DOHH2 (cell line): ENCODE measurements at regions not wholly inside any gene's neighbourhood (a gene's known extent, or its start where the extent isn't known, plus 50 kb on each side); places are given as distances from the start of the nearest gene placed in this dataset.

ENCODE experiments used
- H3F3A ChIP-seq: fragments of 200-600 bp; sonication (generic), shearing (Covaris generic); 2 replicates; pipeline ENCODE4 v1.6.0; 2016; ENCODE audit warnings: antibody characterized with exemption, mild to moderate bottlenecking; ENCODE audit not compliant: control insufficient read depth, insufficient read depth
- H3K27ac ChIP-seq: fragments of 200-600 bp; sonication (generic); 2 replicates; pipeline ENCODE4 v1.5.1; 2014; ENCODE audit warnings: low read depth, mild to moderate bottlenecking, low read length, moderate library complexity
- H3K27me3 ChIP-seq: fragments of 200-600 bp; sonication (generic); 2 replicates; pipeline ENCODE4 v1.6.1; 2014; ENCODE audit warnings: mild to moderate bottlenecking, low read length, mixed read lengths; ENCODE audit not compliant: control insufficient read depth
- H3K36me3 ChIP-seq: fragments of 200-600 bp; sonication (generic); 2 replicates; pipeline ENCODE4 v1.6.1; 2014; ENCODE audit warnings: mild to moderate bottlenecking, low read length, moderate library complexity, mixed read lengths; ENCODE audit not compliant: control insufficient read depth
- H3K4me1 ChIP-seq: fragments of 200-600 bp; sonication (generic); 2 replicates; pipeline ENCODE4 v1.6.1; 2014; ENCODE audit warnings: mild to moderate bottlenecking, low read length, mixed read lengths; ENCODE audit not compliant: control insufficient read depth
- H3K4me2 ChIP-seq: fragments of 200-600 bp; sonication (generic); 2 replicates; pipeline ENCODE4 v1.6.0; 2014; ENCODE audit warnings: mild to moderate bottlenecking, low read length, moderate library complexity
- H3K4me3 ChIP-seq: fragments of 200-600 bp; sonication (generic); 2 replicates; pipeline ENCODE4 v1.5.1; 2014; ENCODE audit warnings: mild to moderate bottlenecking, low read length, mixed read lengths
- H3K79me2 ChIP-seq: fragments of 200-600 bp; sonication (generic); 2 replicates; pipeline ENCODE4 v1.6.1; 2014; ENCODE audit warnings: mild to moderate bottlenecking, low read length, mixed read lengths; ENCODE audit not compliant: control insufficient read depth
- H3K9me2 ChIP-seq: fragments of 200-600 bp; sonication (generic); replicated peaks from 2 replicates; pipeline ENCODE4 v1.6.1; 2014; ENCODE audit warnings: mild to moderate bottlenecking, low read length, mixed read lengths; ENCODE audit not compliant: control insufficient read depth
- H3K9me3 ChIP-seq: fragments of 200-600 bp; sonication (generic); 2 replicates; pipeline ENCODE4 v1.6.1; 2014; ENCODE audit warnings: antibody characterized with exemption, low read length, mixed read lengths; ENCODE audit not compliant: control insufficient read depth, insufficient read depth
- H4K20me1 ChIP-seq: fragments of 200-600 bp; sonication (generic); 2 replicates; pipeline ENCODE4 v1.6.0; 2014; ENCODE audit warnings: low read depth, mild to moderate bottlenecking, antibody characterized with exemption, low read length, moderate library complexity; ENCODE audit not compliant: control insufficient read depth, insufficient read depth
- EZH2phosphoT487 ChIP-seq: fragments of 200-600 bp; sonication (generic); IDR thresholded peaks from 2 replicates; pipeline ENCODE4 v1.6.1; 2017; ENCODE audit warnings: borderline replicate concordance, mild to moderate bottlenecking, antibody characterized with exemption, low read length, moderate library complexity, mixed read lengths
- TF ChIP-seq, protein P1 (sequence below): fragments of 200-600 bp; sonication (generic); IDR thresholded peaks from one replicate; pipeline ENCODE4 v1.5.1; 2014; ENCODE audit warnings: antibody characterized with exemption, mild to moderate bottlenecking, low read depth, low read length; ENCODE audit not compliant: poor library complexity, severe bottlenecking

DNA sequence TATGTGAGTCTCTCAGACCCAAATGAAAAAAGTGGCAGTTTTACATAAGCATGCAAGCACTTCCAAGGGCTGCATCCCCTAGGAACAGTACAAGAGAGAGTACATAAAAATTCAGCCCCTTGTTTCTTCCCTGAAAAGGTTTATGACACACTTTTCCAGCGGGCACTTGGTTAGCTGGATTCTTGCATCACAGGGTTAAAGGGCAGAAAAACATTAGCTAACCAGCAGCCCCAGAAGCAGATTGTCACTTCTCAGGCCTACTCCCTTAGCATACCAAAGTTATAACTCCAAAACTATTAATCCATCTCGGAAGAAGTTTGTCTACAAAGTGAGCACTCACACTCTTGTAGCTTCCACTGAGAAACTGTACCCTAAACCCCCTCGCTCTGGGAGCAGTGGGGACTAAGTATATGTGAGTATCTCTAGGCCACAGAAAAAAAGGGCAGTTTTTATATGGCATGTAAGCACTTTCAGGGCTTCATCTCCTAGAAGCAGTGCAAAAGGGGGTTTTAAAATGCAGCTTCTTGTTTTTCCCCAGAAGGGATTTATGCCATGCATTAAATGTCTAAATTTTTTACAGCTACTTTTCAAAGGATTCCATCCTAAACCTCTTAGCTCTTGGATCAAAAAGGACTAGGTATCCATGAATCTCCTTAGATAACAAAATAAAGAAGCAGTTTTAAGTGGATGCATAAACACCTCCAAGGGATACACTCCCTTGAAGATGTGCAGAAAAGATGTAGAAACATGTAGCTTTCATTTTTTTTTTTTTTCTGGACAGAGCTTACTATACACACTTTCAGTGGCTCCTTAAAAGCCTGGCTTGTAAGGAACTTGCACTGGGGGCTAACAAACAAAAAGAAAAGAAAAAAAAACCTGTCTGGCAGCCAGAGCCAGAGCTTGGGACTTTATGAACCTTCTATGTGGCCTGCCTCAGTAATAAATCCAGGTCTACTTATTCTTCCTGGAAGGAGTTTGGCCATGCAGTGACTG is 956.7 kb downstream of the CCSER2 start:
- no peaks in the 10 kb centered on the region for H3F3A ChIP-seq
- H3K4me1 ChIP-seq: no peaks in the 10 kb centered on the region
- H3K79me2 ChIP-seq: no peaks in the 10 kb centered on the region
- H3K9me3 ChIP-seq: no peaks in the 10 kb centered on the region
- no peaks in the 10 kb centered on the region for H3K9me2 ChIP-seq
- H3K36me3 ChIP-seq: no peaks in the 10 kb centered on the region
- H3K4me3 ChIP-seq: no peak overlapping the region
- no peaks in the 10 kb centered on the region for H4K20me1 ChIP-seq
- TF ChIP-seq EZH2phosphoT487: no peak
- TF ChIP-seq, protein P1, sequence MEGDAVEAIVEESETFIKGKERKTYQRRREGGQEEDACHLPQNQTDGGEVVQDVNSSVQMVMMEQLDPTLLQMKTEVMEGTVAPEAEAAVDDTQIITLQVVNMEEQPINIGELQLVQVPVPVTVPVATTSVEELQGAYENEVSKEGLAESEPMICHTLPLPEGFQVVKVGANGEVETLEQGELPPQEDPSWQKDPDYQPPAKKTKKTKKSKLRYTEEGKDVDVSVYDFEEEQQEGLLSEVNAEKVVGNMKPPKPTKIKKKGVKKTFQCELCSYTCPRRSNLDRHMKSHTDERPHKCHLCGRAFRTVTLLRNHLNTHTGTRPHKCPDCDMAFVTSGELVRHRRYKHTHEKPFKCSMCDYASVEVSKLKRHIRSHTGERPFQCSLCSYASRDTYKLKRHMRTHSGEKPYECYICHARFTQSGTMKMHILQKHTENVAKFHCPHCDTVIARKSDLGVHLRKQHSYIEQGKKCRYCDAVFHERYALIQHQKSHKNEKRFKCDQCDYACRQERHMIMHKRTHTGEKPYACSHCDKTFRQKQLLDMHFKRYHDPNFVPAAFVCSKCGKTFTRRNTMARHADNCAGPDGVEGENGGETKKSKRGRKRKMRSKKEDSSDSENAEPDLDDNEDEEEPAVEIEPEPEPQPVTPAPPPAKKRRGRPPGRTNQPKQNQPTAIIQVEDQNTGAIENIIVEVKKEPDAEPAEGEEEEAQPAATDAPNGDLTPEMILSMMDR: no peak
- no peak overlapping the region for H3K4me2 ChIP-seq
- no peaks in the 10 kb centered on the region for H3K27me3 ChIP-seq
- H3K27ac ChIP-seq: no peak overlapping the region

DNA sequence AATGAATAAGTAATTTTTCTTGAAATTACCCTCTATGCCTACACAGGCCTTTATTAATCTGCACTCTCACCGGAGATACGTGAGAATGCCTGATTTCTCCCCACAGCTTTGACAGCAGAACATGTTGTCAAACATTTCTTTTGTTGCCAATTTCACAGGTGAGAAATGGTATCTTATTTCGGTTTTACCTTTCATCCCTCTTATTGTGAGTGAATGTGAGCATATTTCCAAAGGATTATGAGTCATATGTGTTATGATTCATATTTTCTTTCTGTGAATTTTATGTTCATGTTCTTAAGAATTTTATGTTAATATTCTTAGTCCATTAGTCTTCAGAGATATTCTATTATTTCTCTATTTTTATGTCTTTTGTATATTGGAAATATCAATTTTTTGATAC is 965.1 kb downstream of the CCSER2 start:
- TF ChIP-seq, protein P1: no peak
- TF ChIP-seq EZH2phosphoT487: no peak
- H3K79me2 ChIP-seq: no peaks in the 10 kb centered on the region
- no peaks in the 10 kb centered on the region for H3K36me3 ChIP-seq
- no peaks in the 10 kb centered on the region for H3K27me3 ChIP-seq
- no peaks in the 10 kb centered on the region for H3K4me1 ChIP-seq
- no peaks in the 10 kb centered on the region for H3F3A ChIP-seq
- H3K27ac ChIP-seq: no peak overlapping the region
- H3K4me3 ChIP-seq: no peak overlapping the region
- no peaks in the 10 kb centered on the region for H3K9me3 ChIP-seq
- H3K9me2 ChIP-seq: no peaks in the 10 kb centered on the region
- no peaks in the 10 kb centered on the region for H4K20me1 ChIP-seq
- no peak overlapping the region for H3K4me2 ChIP-seq

DNA sequence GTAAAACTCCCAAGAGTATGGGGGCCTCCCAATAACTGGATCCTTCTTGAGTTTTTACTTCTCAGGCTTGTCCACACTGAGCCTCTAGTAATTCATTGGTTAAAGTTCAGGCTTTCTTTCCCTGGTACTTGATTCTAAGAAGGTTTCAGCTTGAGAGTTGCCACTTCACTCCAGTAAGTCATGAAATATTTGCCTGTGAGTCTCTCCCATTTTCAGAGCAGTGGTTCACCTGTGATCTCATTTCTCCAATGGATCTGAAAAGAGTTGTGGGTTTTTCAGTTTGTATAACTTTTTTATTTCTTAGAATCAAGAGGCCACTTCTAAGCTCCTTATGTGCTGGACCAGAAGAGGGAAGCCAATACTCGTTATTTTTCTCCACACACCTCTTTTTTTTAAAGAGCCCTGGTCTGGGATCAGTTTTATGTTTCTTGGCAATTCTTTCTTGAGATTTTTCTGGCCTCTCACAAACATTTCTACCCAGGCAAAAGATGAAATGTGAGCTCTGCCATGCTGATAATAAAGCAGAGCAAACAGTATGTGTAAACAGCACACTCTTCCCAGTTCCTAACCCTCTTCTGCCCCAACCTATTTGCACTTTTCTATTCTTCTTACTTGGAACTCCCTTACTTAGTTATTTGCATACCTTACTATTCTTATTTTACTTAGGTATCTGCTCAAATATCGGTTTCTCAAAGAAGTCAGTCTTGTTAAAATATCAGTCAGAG is 983.4 kb downstream of the CCSER2 start:
- H3K79me2 ChIP-seq: no peaks in the 10 kb centered on the region
- no peaks in the 10 kb centered on the region for H3K9me3 ChIP-seq
- no peak overlapping the region for H3K27ac ChIP-seq
- no peaks in the 10 kb centered on the region for H3K27me3 ChIP-seq
- H3K36me3 ChIP-seq: no peaks in the 10 kb centered on the region
- H3K4me3 ChIP-seq: no peak overlapping the region
- H3K9me2 ChIP-seq: no peaks in the 10 kb centered on the region
- H3F3A ChIP-seq: no peaks in the 10 kb centered on the region
- no peak for TF ChIP-seq EZH2phosphoT487
- TF ChIP-seq, protein P1: no peak
- H3K4me1 ChIP-seq: no peaks in the 10 kb centered on the region
- no peak overlapping the region for H3K4me2 ChIP-seq
- H4K20me1 ChIP-seq: no peaks in the 10 kb centered on the region
